SK-N-SH (cell line): ENCODE measurements at regions not wholly inside any gene's neighbourhood (a gene's known extent, or its start where the extent isn't known, plus 50 kb on each side); places are given as distances from the start of the nearest gene placed in this dataset.

ENCODE experiments used
- EP300 ChIP-seq, 2 experiments: IDR thresholded peaks; 2 replicates each; pipeline versions ENCODE4 v1.4.0 to v1.6.1; 2012; ENCODE audit warnings: borderline replicate concordance in 1 of 2, low read depth in 1 of 2, low read length in 1 of 2
- FOXM1 ChIP-seq: IDR thresholded peaks from 2 replicates; pipeline ENCODE4 v1.4.0; 2012; ENCODE audit warnings: low read depth, mild to moderate bottlenecking
- REST ChIP-seq: IDR thresholded peaks from 2 replicates; pipeline ENCODE4 v1.6.1; 2012; ENCODE audit warnings: mild to moderate bottlenecking, low read depth, low read length, moderate library complexity
- RFX5 ChIP-seq: IDR thresholded peaks from 2 replicates; pipeline ENCODE4 v1.6.1; 2012; ENCODE audit warnings: mild to moderate bottlenecking, improper control_type of control experiment, low read length
- RXRA ChIP-seq: IDR thresholded peaks from 2 replicates; pipeline ENCODE4 v1.4.0; 2012; ENCODE audit warnings: low read depth, mild to moderate bottlenecking, borderline replicate concordance
- TAF1 ChIP-seq: IDR thresholded peaks from 2 replicates; pipeline ENCODE4 v1.6.1; 2012; ENCODE audit warnings: low read depth, mild to moderate bottlenecking, low read length, moderate library complexity, borderline replicate concordance
- TCF12 ChIP-seq: IDR thresholded peaks from 2 replicates; pipeline ENCODE4 v1.4.0; 2012
- TEAD4 ChIP-seq: IDR thresholded peaks from 2 replicates; pipeline ENCODE4 v1.4.0; 2012; ENCODE audit warnings: mild to moderate bottlenecking, borderline replicate concordance; ENCODE audit not compliant: insufficient read depth
- USF2 ChIP-seq: fragments of 150-350 bp; IDR thresholded peaks from 2 replicates; pipeline ENCODE4 v1.6.1; 2017; ENCODE audit warnings: antibody characterized with exemption, low read length, low read depth, borderline replicate concordance
- YY1 ChIP-seq: IDR thresholded peaks from 2 replicates; pipeline ENCODE4 v1.4.0; 2012; ENCODE audit warnings: low read depth, mild to moderate bottlenecking
- TF ChIP-seq, protein P1 (sequence below): fragments of 200-600 bp; sonication (generic); IDR thresholded peaks from 2 replicates; pipeline ENCODE4 v1.6.1; 2017; ENCODE audit warnings: antibody characterized with exemption, mild to moderate bottlenecking, moderate library complexity
- TF ChIP-seq, protein P2 (sequence below): IDR thresholded peaks from 2 replicates; pipeline ENCODE4 v1.4.0; 2012; ENCODE audit warnings: low read depth, borderline replicate concordance
- TF ChIP-seq, protein P3 (sequence below): fragments of 150-350 bp; IDR thresholded peaks from 2 replicates; pipeline ENCODE4 v1.6.1; 2016; ENCODE audit warnings: mild to moderate bottlenecking, low read depth, low read length

- TF ChIP-seq YY1 = no peak
- no peak for TF ChIP-seq FOXM1
- TF ChIP-seq, protein P1, sequence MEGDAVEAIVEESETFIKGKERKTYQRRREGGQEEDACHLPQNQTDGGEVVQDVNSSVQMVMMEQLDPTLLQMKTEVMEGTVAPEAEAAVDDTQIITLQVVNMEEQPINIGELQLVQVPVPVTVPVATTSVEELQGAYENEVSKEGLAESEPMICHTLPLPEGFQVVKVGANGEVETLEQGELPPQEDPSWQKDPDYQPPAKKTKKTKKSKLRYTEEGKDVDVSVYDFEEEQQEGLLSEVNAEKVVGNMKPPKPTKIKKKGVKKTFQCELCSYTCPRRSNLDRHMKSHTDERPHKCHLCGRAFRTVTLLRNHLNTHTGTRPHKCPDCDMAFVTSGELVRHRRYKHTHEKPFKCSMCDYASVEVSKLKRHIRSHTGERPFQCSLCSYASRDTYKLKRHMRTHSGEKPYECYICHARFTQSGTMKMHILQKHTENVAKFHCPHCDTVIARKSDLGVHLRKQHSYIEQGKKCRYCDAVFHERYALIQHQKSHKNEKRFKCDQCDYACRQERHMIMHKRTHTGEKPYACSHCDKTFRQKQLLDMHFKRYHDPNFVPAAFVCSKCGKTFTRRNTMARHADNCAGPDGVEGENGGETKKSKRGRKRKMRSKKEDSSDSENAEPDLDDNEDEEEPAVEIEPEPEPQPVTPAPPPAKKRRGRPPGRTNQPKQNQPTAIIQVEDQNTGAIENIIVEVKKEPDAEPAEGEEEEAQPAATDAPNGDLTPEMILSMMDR = no peak
- TF ChIP-seq TCF12 = no peak
- no peak for TF ChIP-seq RXRA
- TF ChIP-seq REST = no peak
- no peak for TF ChIP-seq RFX5
- no peak for TF ChIP-seq TAF1
- no peak for TF ChIP-seq EP300 (IDR thresholded peaks at IDR 0.05; ENCODE audit: borderline replicate concordance in 1 of 2, low read depth in 1 of 2, low read length in 1 of 2)
- TF ChIP-seq, protein P2, sequence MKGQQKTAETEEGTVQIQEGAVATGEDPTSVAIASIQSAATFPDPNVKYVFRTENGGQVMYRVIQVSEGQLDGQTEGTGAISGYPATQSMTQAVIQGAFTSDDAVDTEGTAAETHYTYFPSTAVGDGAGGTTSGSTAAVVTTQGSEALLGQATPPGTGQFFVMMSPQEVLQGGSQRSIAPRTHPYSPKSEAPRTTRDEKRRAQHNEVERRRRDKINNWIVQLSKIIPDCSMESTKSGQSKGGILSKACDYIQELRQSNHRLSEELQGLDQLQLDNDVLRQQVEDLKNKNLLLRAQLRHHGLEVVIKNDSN = no peak
- TF ChIP-seq USF2 = no peak
- TF ChIP-seq TEAD4 = no peak
- TF ChIP-seq, protein P3, sequence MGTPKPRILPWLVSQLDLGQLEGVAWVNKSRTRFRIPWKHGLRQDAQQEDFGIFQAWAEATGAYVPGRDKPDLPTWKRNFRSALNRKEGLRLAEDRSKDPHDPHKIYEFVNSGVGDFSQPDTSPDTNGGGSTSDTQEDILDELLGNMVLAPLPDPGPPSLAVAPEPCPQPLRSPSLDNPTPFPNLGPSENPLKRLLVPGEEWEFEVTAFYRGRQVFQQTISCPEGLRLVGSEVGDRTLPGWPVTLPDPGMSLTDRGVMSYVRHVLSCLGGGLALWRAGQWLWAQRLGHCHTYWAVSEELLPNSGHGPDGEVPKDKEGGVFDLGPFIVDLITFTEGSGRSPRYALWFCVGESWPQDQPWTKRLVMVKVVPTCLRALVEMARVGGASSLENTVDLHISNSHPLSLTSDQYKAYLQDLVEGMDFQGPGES = no peak
Observed at GRCh38 chr11:106173291-106173690, 95.8 kb downstream of the AASDHPPT start.
